HepG2 (cell line): ENCODE measurements at regions not wholly inside any gene's neighbourhood (a gene's known extent, or its start where the extent isn't known, plus 50 kb on each side); places are given as distances from the start of the nearest gene placed in this dataset.
A peak's percentile ranks its signal among the peaks of the same experiment; 100 is the strongest.

Source experiments
- ATAC-seq: fragments of 200-7000 bp; cut with Tn5 transposase; 3 replicates; pipeline ENCODE4 v1.9.1; 2020; ENCODE audit warnings: mild to moderate bottlenecking, moderate library complexity
- BruUV-seq: library from RNA; stranded (reverse); fragments of 400-500 nt; replicated peaks from 2 replicates; lab custom pipeline; 2021; lab: Mats Ljungman, UMichigan
- CTCF ChIA-PET: fragments of 300-600 bp; formaldehyde crosslinking; extraction: SDS; loops from one replicate; lab custom pipeline; 2021; ENCODE audit warnings: low total read pairs, inconsistent platforms, low intra/inter-chr PET ratio; lab: Yijun Ruan, JAX
- POLR2A ChIA-PET: fragments of 350-600 bp; sonication (Branson Sonifier 250); formaldehyde crosslinking; loops from one replicate; lab custom pipeline; 2020; ENCODE audit warnings: antibody characterized with exemption, inconsistent platforms; lab: Yijun Ruan, JAX
- DNase-seq: peaks from one replicate; pipeline ENCODE4 v3.0.0-alpha.2; 2015; ENCODE audit warnings: low spot score
- FAIRE-seq: peaks from 3 replicates; lab custom pipeline; 2011; peaks lifted over from hg19 to GRCh38; lab: Jason Lieb, UNC
- H2AFZ ChIP-seq: one replicate; pipeline ENCODE4 v1.6.1; 2011; ENCODE audit warnings: low read length, inconsistent platforms
- H3K27ac ChIP-seq: fragments of 300-600 bp; 3 replicates; pipeline ENCODE4 v1.8.0; 2011; ENCODE audit warnings: mixed run types, mild to moderate bottlenecking, mixed read lengths, low read length, inconsistent platforms; ENCODE audit not compliant: insufficient read depth; ENCODE audit errors: extremely low read length
- H3K27me3 ChIP-seq, 2 experiments: fragments of 200-600 bp in 1 of 2; 2 replicates in 1 of 2; 3 replicates in 1 of 2; pipeline versions ENCODE4 v1.6.0 to v1.8.0; 2011; ENCODE audit warnings: low read length in 2 of 2, mild to moderate bottlenecking in 2 of 2, moderate library complexity in 2 of 2, inconsistent platforms in 1 of 2; ENCODE audit not compliant: insufficient read depth in 2 of 2, control insufficient read depth in 1 of 2
- H3K36me3 ChIP-seq, 2 experiments: fragments of 200-600 bp in 1 of 2; replicated peaks in 1 of 2; 2 replicates in 1 of 2; 3 replicates in 1 of 2; pipeline versions ENCODE4 v1.5.1 to v1.8.0; 2011; ENCODE audit warnings: low read length in 2 of 2, inconsistent platforms in 1 of 2; ENCODE audit not compliant: insufficient read depth in 2 of 2, control insufficient read depth in 1 of 2
- H3K4me1 ChIP-seq: 2 replicates; pipeline ENCODE4 v1.5.1; 2012; ENCODE audit warnings: low read length, inconsistent platforms; ENCODE audit not compliant: insufficient read depth
- H3K4me2 ChIP-seq: 2 replicates; pipeline ENCODE4 v1.6.0; 2011; ENCODE audit warnings: low read depth, low read length, inconsistent platforms
- H3K4me3 ChIP-seq, 3 experiments: fragments of 200-600 bp in 1 of 3; sonication (generic), shearing (Covaris generic) in 1 of 3; replicated peaks in 1 of 3; 2 replicates each; pipeline ENCODE4 v1.5.1; 2011 to 2016; ENCODE audit warnings: low read length in 3 of 3, inconsistent platforms in 2 of 3, low read depth in 2 of 3, mild to moderate bottlenecking in 2 of 3, control low read depth in 1 of 3, mixed read lengths in 1 of 3; ENCODE audit not compliant: insufficient read depth in 1 of 3
- H3K79me2 ChIP-seq: one replicate; pipeline ENCODE4 v1.6.1; 2011; ENCODE audit warnings: low read length, inconsistent platforms; ENCODE audit not compliant: insufficient read depth
- H3K9ac ChIP-seq: 2 replicates; pipeline ENCODE4 v1.6.0; 2011; ENCODE audit warnings: mild to moderate bottlenecking, low read depth, low read length, inconsistent platforms; ENCODE audit not compliant: insufficient read depth
- H3K9me3 ChIP-seq: 2 replicates; pipeline ENCODE4 v1.5.1; 2012; ENCODE audit warnings: mild to moderate bottlenecking, low read length
- H4K20me1 ChIP-seq: 2 replicates; pipeline ENCODE4 v1.6.0; 2011; ENCODE audit warnings: inconsistent platforms, mild to moderate bottlenecking, low read length, moderate library complexity; ENCODE audit not compliant: insufficient read depth
- ADNP ChIP-seq: sonication (generic); formaldehyde crosslinking; IDR thresholded peaks from 2 replicates; pipeline ENCODE4 v1.4.0; 2020; ENCODE audit warnings: missing genetic modification reagents
- DRAP1 ChIP-seq: IDR thresholded peaks from 2 replicates; pipeline ENCODE4 v1.6.1; 2016; ENCODE audit warnings: missing genetic modification reagents, missing compliant biosample characterization
- HOXA7 ChIP-seq: sonication (generic); formaldehyde crosslinking; IDR thresholded peaks from 2 replicates; pipeline ENCODE4 v1.8.1; 2022; ENCODE audit warnings: mild to moderate bottlenecking, missing genetic modification reagents, moderate library complexity
- LRRFIP1 ChIP-seq: sonication (generic); formaldehyde crosslinking; conservative IDR thresholded peaks from 2 replicates; pipeline ENCODE4 v1.4.0; 2020; ENCODE audit warnings: missing genetic modification reagents
- MED13 ChIP-seq: sonication (generic); formaldehyde crosslinking; IDR thresholded peaks from 2 replicates; pipeline ENCODE4 v1.5.0; 2020; ENCODE audit warnings: missing genetic modification reagents
- NAIF1 ChIP-seq: sonication (generic); formaldehyde crosslinking; IDR thresholded peaks from 2 replicates; pipeline ENCODE4 v1.5.0; 2020; ENCODE audit warnings: mild to moderate bottlenecking, missing genetic modification reagents, borderline replicate concordance
- NFYB ChIP-seq: sonication (generic); formaldehyde crosslinking; IDR thresholded peaks from 2 replicates; pipeline ENCODE4 v1.4.0; 2020; ENCODE audit warnings: missing genetic modification reagents
- SETDB1 ChIP-seq: sonication (generic); formaldehyde crosslinking; IDR thresholded peaks from 2 replicates; pipeline ENCODE4 v1.5.1; 2020; ENCODE audit warnings: missing genetic modification reagents, mild to moderate bottlenecking, borderline replicate concordance
- TFAP4 ChIP-seq: sonication (generic); IDR thresholded peaks from 2 replicates; pipeline ENCODE4 v1.6.1; 2016; ENCODE audit warnings: low read depth, borderline replicate concordance
- TGIF2 ChIP-seq: IDR thresholded peaks from 2 replicates; pipeline ENCODE4 v1.6.1; 2016; ENCODE audit warnings: control low read depth, missing compliant biosample characterization
- ZNF12 ChIP-seq: sonication (generic); formaldehyde crosslinking; IDR thresholded peaks from 2 replicates; pipeline ENCODE4 v1.5.0; 2020; ENCODE audit warnings: missing genetic modification reagents
- ZNF326 ChIP-seq: sonication (generic); formaldehyde crosslinking; IDR thresholded peaks from 2 replicates; pipeline ENCODE4 v1.4.0; 2020; ENCODE audit warnings: missing genetic modification reagents, borderline replicate concordance
- ZNF512B ChIP-seq: sonication (generic); formaldehyde crosslinking; IDR thresholded peaks from 2 replicates; pipeline ENCODE4 v1.5.1; 2020; ENCODE audit warnings: missing genetic modification reagents, mild to moderate bottlenecking, borderline replicate concordance
- WGBS: methylation state at CpG from one replicate; pipeline ENCODE4 v1.1.6; 2017; ENCODE audit warnings: low lambda C conversion rate; 5-methylcytosine and 5-hydroxymethylcytosine counted together
- in situ Hi-C: cut with HindIII; loops from 2 replicates; pipeline ENCODE4 v1.10.0; 2017; ENCODE audit warnings: low pct_unique_long_range_greater_than_20kb; ENCODE audit not compliant: extremely low pct_ligation_motif_present
- intact Hi-C: fragments of 100-400 bp; cut with micrococcal nuclease; formaldehyde crosslinking; loops from one replicate; pipeline ENCODE4 v1.10.0; 2022; ENCODE audit not compliant: unreplicated experiment

- Histone ChIP-seq H3K4me1 (0 out of 2 replicates have a peak, but pooled peaks cover 6% of the 10 kb centered on the region), H3K4me3 (no peak overlapping the region), H3K79me2 (no peaks in the 10 kb centered on the region), H3K27ac (no peak overlapping the region), H3K9me3 (no peaks in the 10 kb centered on the region), H3K9ac (no peak overlapping the region), H2AFZ (no peak overlapping the region), H3K27me3 (no peaks in the 10 kb centered on the region), H3K4me2 (no peak overlapping the region), H4K20me1 (no peaks in the 10 kb centered on the region), H3K36me3 (no peaks in the 10 kb centered on the region)
- intact Hi-C loops (no loop called here), in situ Hi-C loops (no loop called here)
- no TSS peak for BruUV-seq
- FAIRE-seq = no peak
- DNase-seq = no peak
- peak; percentile 44 for ATAC-seq
- CTCF ChIA-PET = no interaction called here
- POLR2A ChIA-PET = no interaction called here
- 3% methylated on average over 2 of the region's 2 CpGs for WGBS
- TF ChIP-seq LRRFIP1 = no peak
- no peak for TF ChIP-seq NAIF1 (CRISPR knock-in tag)
- no peak for TF ChIP-seq SETDB1 (CRISPR knock-in tag)
- no peak for TF ChIP-seq HOXA7 (CRISPR knock-in tag)
- TF ChIP-seq NFYB (CRISPR knock-in tag) = no peak
- TF ChIP-seq ZNF326 (CRISPR knock-in tag) = no peak
- TF ChIP-seq, all 625 proteins: peak for 0
These were observed 97.4 kb upstream of the CYRIA start for GRCh38 chr2:16763056-16763455.

GRCh38 chr2:16760426-16760825 is 94.8 kb upstream of the CYRIA start:
- in situ Hi-C loops = no loop called here
- TF ChIP-seq TGIF2 (CRISPR knock-in tag) (no peak), MED13 (CRISPR knock-in tag) (no peak), DRAP1 (no peak), TFAP4 (no peak), ZNF12 (CRISPR knock-in tag) (no peak), ZNF512B (no peak), ADNP (CRISPR knock-in tag) (no peak)

More at GRCh38 chr2:16760426-16760825, 94.8 kb upstream of the CYRIA start:
- ATAC-seq (no peak), FAIRE-seq (no peak), DNase-seq (no peak)
- no peak overlapping the region for H3K9ac ChIP-seq
- no peaks in the 10 kb centered on the region for H3K9me3 ChIP-seq
- H2AFZ ChIP-seq = no peak overlapping the region
- 3% methylated on average over 3 of the region's 3 CpGs for WGBS
- H4K20me1 ChIP-seq = no peaks in the 10 kb centered on the region
- ChIA-PET CTCF (no interaction called here), POLR2A (no interaction called here)
- no peak overlapping the region for H3K4me2 ChIP-seq
- peaks cover 0 to 9% of the 10 kb centered on the region in 2 experiments; a peak in 1 of 5 replicates for H3K27me3 ChIP-seq
- H3K79me2 ChIP-seq = no peaks in the 10 kb centered on the region
- H3K36me3 ChIP-seq = no peaks in the 10 kb centered on the region
- no TSS peak for BruUV-seq
- intact Hi-C loops = no loop called here
- H3K27ac ChIP-seq = no peak overlapping the region
- H3K4me3 ChIP-seq = no peak overlapping the region
- 0 out of 2 replicates have a peak, but pooled peaks cover 6% of the 10 kb centered on the region for H3K4me1 ChIP-seq
